ENCODE measurements at regions not wholly inside any gene's neighbourhood (a gene's known extent, or its start where the extent isn't known, plus 50 kb on each side); places are given as distances from the start of the nearest gene placed in this dataset.

GRCh38 chr5:61966997-61967396, 339.0 kb upstream of the KIF2A start:
- no peak overlapping the region for H3K27ac ChIP-seq (ENCODE audit: low read depth, low read length)
- Mint-ChIP-seq H3K27me3 (peaks cover 0 to 11% (median 6%) of the 10 kb centered on the region in 5 donors), H3K4me3 (no peak overlapping the region), H3K27ac (no peak overlapping the region), H3K4me1 (no peaks in the 10 kb centered on the region), H3K36me3 (no peaks in the 10 kb centered on the region), H3K9me3 (peaks cover 0 to 3% (median 0%) of the 10 kb centered on the region in 11 donors)
- DNase-seq (no peak), ATAC-seq (no peak)
- CTCF ChIA-PET = no interaction called here
- no peak overlapping the region for H3K4me3 ChIP-seq (ENCODE audit: low read length)
- intact Hi-C loops (cut with micrococcal nuclease) = no loop called here
- H3K9me3 ChIP-seq (ENCODE audit: control insufficient read depth in 2 of 3, low read length in 3 of 3) = no peaks in the 10 kb centered on the region
- H3K4me1 ChIP-seq (ENCODE audit: control insufficient read depth in 2 of 2, insufficient read depth in 2 of 2, low read length in 2 of 2) = no peaks in the 10 kb centered on the region
- H3K27me3 ChIP-seq (ENCODE audit: control insufficient read depth in 2 of 2, insufficient read depth in 2 of 2, low read length in 2 of 2) = no peaks in the 10 kb centered on the region
- no peaks in the 10 kb centered on the region for H3K36me3 ChIP-seq (ENCODE audit: control insufficient read depth in 2 of 3, insufficient read depth in 3 of 3, low read length in 3 of 3)
- POLR2A ChIA-PET = no interaction called here

GRCh38 chr5:61967681-61968080, 338.3 kb upstream of the KIF2A start:
- ATAC-seq (no peak), DNase-seq (no peak)
- intact Hi-C loops (cut with micrococcal nuclease) = no loop called here
- Histone ChIP-seq H3K36me3 (ENCODE audit: control insufficient read depth in 2 of 3, insufficient read depth in 3 of 3, low read length in 3 of 3) (no peaks in the 10 kb centered on the region), H3K4me3 (ENCODE audit: low read length) (no peak overlapping the region), H3K27me3 (ENCODE audit: control insufficient read depth in 2 of 2, insufficient read depth in 2 of 2, low read length in 2 of 2) (no peaks in the 10 kb centered on the region), H3K9me3 (ENCODE audit: control insufficient read depth in 2 of 3, low read length in 3 of 3) (no peaks in the 10 kb centered on the region), H3K4me1 (ENCODE audit: control insufficient read depth in 2 of 2, insufficient read depth in 2 of 2, low read length in 2 of 2) (no peaks in the 10 kb centered on the region), H3K27ac (ENCODE audit: low read depth, low read length) (no peak overlapping the region)
- H3K9me3 Mint-ChIP-seq = peaks cover 0 to 3% (median 0%) of the 10 kb centered on the region in 11 donors
- H3K4me1 Mint-ChIP-seq = no peaks in the 10 kb centered on the region
- no peaks in the 10 kb centered on the region for H3K36me3 Mint-ChIP-seq
- no peak overlapping the region for H3K27ac Mint-ChIP-seq
- H3K4me3 Mint-ChIP-seq = no peak overlapping the region
- peaks cover 0 to 11% (median 6%) of the 10 kb centered on the region in 5 donors for H3K27me3 Mint-ChIP-seq
- ChIA-PET CTCF (no interaction called here), POLR2A (no interaction called here)

GRCh38 chr5:61969347-61969746, 336.7 kb upstream of the KIF2A start:
- no peaks in the 10 kb centered on the region for H3K4me1 Mint-ChIP-seq
- H3K27me3 Mint-ChIP-seq = peaks cover 0 to 11% (median 6%) of the 10 kb centered on the region in 5 donors
- POLR2A ChIA-PET = no interaction called here
- no peak overlapping the region for H3K27ac Mint-ChIP-seq
- CTCF ChIA-PET = no interaction called here
- no peaks in the 10 kb centered on the region for H3K36me3 Mint-ChIP-seq
- Histone ChIP-seq H3K9me3 (ENCODE audit: control insufficient read depth in 2 of 3, low read length in 3 of 3) (no peaks in the 10 kb centered on the region), H3K27me3 (ENCODE audit: control insufficient read depth in 2 of 2, insufficient read depth in 2 of 2, low read length in 2 of 2) (no peaks in the 10 kb centered on the region), H3K4me3 (ENCODE audit: low read length) (no peak overlapping the region), H3K36me3 (ENCODE audit: control insufficient read depth in 2 of 3, insufficient read depth in 3 of 3, low read length in 3 of 3) (no peaks in the 10 kb centered on the region), H3K4me1 (ENCODE audit: control insufficient read depth in 2 of 2, insufficient read depth in 2 of 2, low read length in 2 of 2) (no peaks in the 10 kb centered on the region), H3K27ac (ENCODE audit: low read depth, low read length) (no peak overlapping the region)
- ATAC-seq (no peak), DNase-seq (no peak)
- peaks cover 0 to 4% (median 0%) of the 10 kb centered on the region in 11 donors for H3K9me3 Mint-ChIP-seq
- no peak overlapping the region for H3K4me3 Mint-ChIP-seq
- intact Hi-C loops (cut with micrococcal nuclease) = no loop called here

- POLR2A ChIA-PET = no interaction called here
- H3K4me3 Mint-ChIP-seq = no peak overlapping the region
Measured at GRCh38 chr5:61969755-61970154, 336.3 kb upstream of the KIF2A start.

GRCh38 chr5:61970218-61970617, 335.8 kb upstream of the KIF2A start:
- H3K27me3 Mint-ChIP-seq = peaks cover 0 to 11% (median 6%) of the 10 kb centered on the region in 5 donors
- Histone ChIP-seq H3K36me3 (ENCODE audit: control insufficient read depth in 2 of 3, insufficient read depth in 3 of 3, low read length in 3 of 3) (no peaks in the 10 kb centered on the region), H3K27me3 (ENCODE audit: control insufficient read depth in 2 of 2, insufficient read depth in 2 of 2, low read length in 2 of 2) (no peaks in the 10 kb centered on the region), H3K4me1 (ENCODE audit: control insufficient read depth in 2 of 2, insufficient read depth in 2 of 2, low read length in 2 of 2) (no peaks in the 10 kb centered on the region), H3K4me3 (ENCODE audit: low read length) (no peak overlapping the region), H3K27ac (ENCODE audit: low read depth, low read length) (no peak overlapping the region), H3K9me3 (ENCODE audit: control insufficient read depth in 2 of 3, low read length in 3 of 3) (no peaks in the 10 kb centered on the region)
- H3K4me3 Mint-ChIP-seq = no peak overlapping the region
- CTCF ChIA-PET = no interaction called here
- no peaks in the 10 kb centered on the region for H3K4me1 Mint-ChIP-seq
- H3K27ac Mint-ChIP-seq = no peak overlapping the region
- POLR2A ChIA-PET = no interaction called here
- no peak for DNase-seq
- intact Hi-C loops (cut with micrococcal nuclease) = no loop called here
- ATAC-seq = no peak
- peaks cover 0 to 6% (median 0%) of the 10 kb centered on the region in 11 donors for H3K9me3 Mint-ChIP-seq
- no peaks in the 10 kb centered on the region for H3K36me3 Mint-ChIP-seq

More at GRCh38 chr5:61969755-61970154, 336.3 kb upstream of the KIF2A start:
- H3K36me3 Mint-ChIP-seq = no peaks in the 10 kb centered on the region
- H3K9me3 Mint-ChIP-seq = peaks cover 0 to 4% (median 0%) of the 10 kb centered on the region in 11 donors
- no peaks in the 10 kb centered on the region for H3K4me1 Mint-ChIP-seq
- DNase-seq (no peak), ATAC-seq (no peak)
- no peak overlapping the region for H3K27ac ChIP-seq (ENCODE audit: low read depth, low read length)
- H3K4me3 ChIP-seq (ENCODE audit: low read length) = no peak overlapping the region
- no peaks in the 10 kb centered on the region for H3K36me3 ChIP-seq (ENCODE audit: control insufficient read depth in 2 of 3, insufficient read depth in 3 of 3, low read length in 3 of 3)
- intact Hi-C loops (cut with micrococcal nuclease) = no loop called here
- H3K4me1 ChIP-seq (ENCODE audit: control insufficient read depth in 2 of 2, insufficient read depth in 2 of 2, low read length in 2 of 2) = no peaks in the 10 kb centered on the region
- no peak overlapping the region for H3K27ac Mint-ChIP-seq
- H3K27me3 ChIP-seq (ENCODE audit: control insufficient read depth in 2 of 2, insufficient read depth in 2 of 2, low read length in 2 of 2) = no peaks in the 10 kb centered on the region
- peaks cover 0 to 11% (median 6%) of the 10 kb centered on the region in 5 donors for H3K27me3 Mint-ChIP-seq
- no peaks in the 10 kb centered on the region for H3K9me3 ChIP-seq (ENCODE audit: control insufficient read depth in 2 of 3, low read length in 3 of 3)
- CTCF ChIA-PET = no interaction called here

GRCh38 chr5:61974680-61975079, 331.3 kb upstream of the KIF2A start:
- no peaks in the 10 kb centered on the region for H3K9me3 ChIP-seq (ENCODE audit: control insufficient read depth in 2 of 3, low read length in 3 of 3)
- H3K4me3 Mint-ChIP-seq = no peak overlapping the region
- no peaks in the 10 kb centered on the region for H3K36me3 Mint-ChIP-seq
- ChIA-PET CTCF (no interaction called here), POLR2A (no interaction called here)
- no peak overlapping the region for H3K4me3 ChIP-seq (ENCODE audit: low read length)
- intact Hi-C loops (cut with micrococcal nuclease) = no loop called here
- H3K36me3 ChIP-seq (ENCODE audit: control insufficient read depth in 2 of 3, insufficient read depth in 3 of 3, low read length in 3 of 3) = no peaks in the 10 kb centered on the region
- H3K27me3 ChIP-seq (ENCODE audit: control insufficient read depth in 2 of 2, insufficient read depth in 2 of 2, low read length in 2 of 2) = no peaks in the 10 kb centered on the region
- DNase-seq (no peak), ATAC-seq (no peak)
- H3K27me3 Mint-ChIP-seq = peaks cover 0 to 11% (median 5%) of the 10 kb centered on the region in 5 donors
- no peaks in the 10 kb centered on the region for H3K4me1 Mint-ChIP-seq
- no peak overlapping the region for H3K27ac ChIP-seq (ENCODE audit: low read depth, low read length)
- H3K4me1 ChIP-seq (ENCODE audit: control insufficient read depth in 2 of 2, insufficient read depth in 2 of 2, low read length in 2 of 2) = no peaks in the 10 kb centered on the region
- H3K27ac Mint-ChIP-seq = no peak overlapping the region
- peaks cover 0 to 10% (median 0%) of the 10 kb centered on the region in 11 donors for H3K9me3 Mint-ChIP-seq

- no peaks in the 10 kb centered on the region for H3K4me1 Mint-ChIP-seq
- no peaks in the 10 kb centered on the region for H3K36me3 ChIP-seq (ENCODE audit: control insufficient read depth in 2 of 3, insufficient read depth in 3 of 3, low read length in 3 of 3)
- H3K4me3 Mint-ChIP-seq = no peak overlapping the region
- H3K27ac Mint-ChIP-seq = no peak overlapping the region
- no peak for DNase-seq
- H3K9me3 Mint-ChIP-seq = peaks cover 0 to 14% (median 6%) of the 10 kb centered on the region in 11 donors
- no peaks in the 10 kb centered on the region for H3K27me3 ChIP-seq (ENCODE audit: control insufficient read depth in 2 of 2, insufficient read depth in 2 of 2, low read length in 2 of 2)
- intact Hi-C loops (cut with micrococcal nuclease) = no loop called here
- no peaks in the 10 kb centered on the region for H3K9me3 ChIP-seq (ENCODE audit: control insufficient read depth in 2 of 3, low read length in 3 of 3)
- H3K27me3 Mint-ChIP-seq = peaks cover 0 to 22% (median 5%) of the 10 kb centered on the region in 5 donors
- ChIA-PET POLR2A (no interaction called here), CTCF (no interaction called here)
- no peaks in the 10 kb centered on the region for H3K4me1 ChIP-seq (ENCODE audit: control insufficient read depth in 2 of 2, insufficient read depth in 2 of 2, low read length in 2 of 2)
- H3K27ac ChIP-seq (ENCODE audit: low read depth, low read length) = no peak overlapping the region
- ATAC-seq = no peak
- H3K36me3 Mint-ChIP-seq = no peaks in the 10 kb centered on the region
- no peak overlapping the region for H3K4me3 ChIP-seq (ENCODE audit: low read length)
Measured at GRCh38 chr5:61981886-61982285, 324.1 kb upstream of the KIF2A start.

Data from naive thymus-derived CD4-positive, alpha-beta T cell (primary cell).